H9 (cell line): ENCODE measurements at regions not wholly inside any gene's neighbourhood (a gene's known extent, or its start where the extent isn't known, plus 50 kb on each side); places are given as distances from the start of the nearest gene placed in this dataset.
A peak's percentile ranks its signal among the peaks of the same experiment; 100 is the strongest.

Experiments used
- DNase-seq: peaks from one replicate; pipeline ENCODE4 v3.0.0-alpha.2; 2017
- H2AFZ ChIP-seq: one replicate; pipeline ENCODE4 v1.6.1; 2013; ENCODE audit warnings: mild to moderate bottlenecking, low read length, control low read depth, moderate library complexity
- H2AK5ac ChIP-seq: 2 replicates; pipeline ENCODE4 v1.6.1; 2013; ENCODE audit warnings: low read length, control low read depth, mixed read lengths; ENCODE audit not compliant: insufficient read length
- H2BK120ac ChIP-seq: one replicate; pipeline ENCODE4 v1.6.1; 2013; ENCODE audit warnings: low read depth, mild to moderate bottlenecking, low read length, control low read depth, inconsistent platforms; ENCODE audit not compliant: poor library complexity, severe bottlenecking
- H2BK12ac ChIP-seq: 2 replicates; pipeline ENCODE4 v1.6.1; 2013; ENCODE audit warnings: low read length, control low read depth, mixed read lengths, low read depth; ENCODE audit not compliant: insufficient read length
- H2BK15ac ChIP-seq: 2 replicates; pipeline ENCODE4 v1.6.1; 2013; ENCODE audit warnings: low read depth, low read length, control low read depth
- H2BK20ac ChIP-seq: one replicate; pipeline ENCODE4 v1.6.1; 2013; ENCODE audit warnings: low read depth, mild to moderate bottlenecking, low read length, control low read depth, inconsistent platforms; ENCODE audit not compliant: poor library complexity, severe bottlenecking
- H2BK5ac ChIP-seq: 2 replicates; pipeline ENCODE4 v1.6.1; 2013; ENCODE audit warnings: low read length, control low read depth, mixed read lengths; ENCODE audit not compliant: insufficient read length
- H3K14ac ChIP-seq: 2 replicates; pipeline ENCODE4 v1.6.1; 2013; ENCODE audit warnings: low read length, control low read depth; ENCODE audit not compliant: insufficient read depth
- H3K18ac ChIP-seq: 2 replicates; pipeline ENCODE4 v1.6.1; 2013; ENCODE audit warnings: low read depth, mild to moderate bottlenecking, mixed read lengths, low read length, control low read depth; ENCODE audit not compliant: insufficient read length
- H3K23ac ChIP-seq: 2 replicates; pipeline ENCODE4 v1.6.1; 2013; ENCODE audit warnings: low read length, control low read depth, mixed read lengths, low read depth; ENCODE audit not compliant: insufficient read length
- H3K23me2 ChIP-seq: 2 replicates; pipeline ENCODE4 v1.6.1; 2013; ENCODE audit warnings: low read depth, mild to moderate bottlenecking, mixed read lengths, low read length, control low read depth; ENCODE audit not compliant: insufficient read length, poor library complexity, severe bottlenecking
- H3K27ac ChIP-seq: 2 replicates; pipeline ENCODE4 v1.5.1; 2013; ENCODE audit warnings: low read length, control low read depth, mixed read lengths, low read depth; ENCODE audit not compliant: insufficient read length
- H3K27me3 ChIP-seq: 2 replicates; pipeline ENCODE4 v1.6.1; 2013; ENCODE audit warnings: low read length, control low read depth, inconsistent platforms; ENCODE audit not compliant: insufficient read depth
- H3K4ac ChIP-seq: 2 replicates; pipeline ENCODE4 v1.6.1; 2013; ENCODE audit warnings: low read depth, mild to moderate bottlenecking, control low read depth, inconsistent platforms, low read length, moderate library complexity
- H3K4me1 ChIP-seq: 2 replicates; pipeline ENCODE4 v1.6.1; 2013; ENCODE audit warnings: low read length, control low read depth, inconsistent platforms; ENCODE audit not compliant: insufficient read depth
- H3K4me2 ChIP-seq: 2 replicates; pipeline ENCODE4 v1.6.1; 2013; ENCODE audit warnings: low read length, control low read depth, mixed read lengths; ENCODE audit not compliant: insufficient read length, insufficient read depth
- H3K56ac ChIP-seq: 2 replicates; pipeline ENCODE4 v1.6.1; 2013; ENCODE audit warnings: low read depth, mild to moderate bottlenecking, mixed read lengths, low read length, control low read depth; ENCODE audit not compliant: insufficient read length
- H3K79me1 ChIP-seq: 2 replicates; pipeline ENCODE4 v1.6.1; 2013; ENCODE audit warnings: low read depth, mild to moderate bottlenecking, moderate library complexity, low read length, control low read depth, inconsistent platforms; ENCODE audit not compliant: insufficient read depth, poor library complexity, severe bottlenecking
- H3K79me2 ChIP-seq: 2 replicates; pipeline ENCODE4 v1.6.1; 2013; ENCODE audit warnings: low read length, control low read depth, inconsistent platforms; ENCODE audit not compliant: insufficient read depth
- H3K9ac ChIP-seq: 2 replicates; pipeline ENCODE4 v1.6.1; 2013; ENCODE audit warnings: low read length, control low read depth, mixed read lengths; ENCODE audit not compliant: insufficient read length; ENCODE audit errors: extremely low read depth
- H3K9me3 ChIP-seq: one replicate; pipeline ENCODE4 v1.6.1; 2013; ENCODE audit warnings: low read depth, low read length, inconsistent platforms; ENCODE audit not compliant: control insufficient read depth
- H3T11ph ChIP-seq: one replicate; pipeline ENCODE4 v1.6.1; 2013; ENCODE audit warnings: mild to moderate bottlenecking, low read length, control low read depth, inconsistent platforms
- H4K20me1 ChIP-seq: one replicate; pipeline ENCODE4 v1.6.1; 2013; ENCODE audit not compliant: control insufficient read depth, insufficient read length, insufficient read depth
- H4K5ac ChIP-seq: 2 replicates; pipeline ENCODE4 v1.6.1; 2013; ENCODE audit warnings: low read depth, mild to moderate bottlenecking, mixed read lengths, low read length, control low read depth; ENCODE audit not compliant: insufficient read length
- H4K8ac ChIP-seq: replicated peaks from 2 replicates; pipeline ENCODE4 v1.6.1; 2013; ENCODE audit warnings: low read length, control low read depth, mixed read lengths, low read depth; ENCODE audit not compliant: insufficient read length
- H4K91ac ChIP-seq: 2 replicates; pipeline ENCODE4 v1.6.1; 2013; ENCODE audit warnings: low read depth, mild to moderate bottlenecking, moderate library complexity, mixed read lengths, low read length, control low read depth; ENCODE audit not compliant: insufficient read length
- H3K27ac Mint-ChIP-seq, 3 experiments: 2 replicates in 2 of 3; 3 replicates in 1 of 3; pipeline ENCODE4 v1.8.0; 2020 to 2021; ENCODE audit warnings: mixed read lengths in 3 of 3, mild to moderate bottlenecking in 1 of 3, moderate library complexity in 1 of 3
- H3K27me3 Mint-ChIP-seq: 2 replicates; pipeline ENCODE4 v1.8.0; 2021; ENCODE audit warnings: low read depth, mild to moderate bottlenecking, moderate library complexity, mixed read lengths
- H3K36me3 Mint-ChIP-seq, 3 experiments: 2 replicates in 2 of 3; 3 replicates in 1 of 3; pipeline ENCODE4 v1.8.0; 2020 to 2021; ENCODE audit warnings: low read depth in 3 of 3, mixed read lengths in 3 of 3; ENCODE audit not compliant: insufficient read depth in 1 of 3
- H3K4me1 Mint-ChIP-seq, 2 experiments: 2 replicates each; pipeline ENCODE4 v1.8.0; 2020; ENCODE audit warnings: mixed read lengths in 2 of 2
- H3K4me3 Mint-ChIP-seq, 2 experiments: 2 replicates in 1 of 2; 3 replicates in 1 of 2; pipeline ENCODE4 v1.8.0; 2020 to 2021; ENCODE audit warnings: mild to moderate bottlenecking in 2 of 2, mixed read lengths in 2 of 2, moderate library complexity in 1 of 2
- H3K9me3 Mint-ChIP-seq, 2 experiments: 2 replicates in 1 of 2; 3 replicates in 1 of 2; pipeline ENCODE4 v1.8.0; 2020; ENCODE audit warnings: mild to moderate bottlenecking in 2 of 2, mixed read lengths in 2 of 2, moderate library complexity in 1 of 2
- WGBS: extraction: QIAGEN DNeasy Blood & Tissue Kit; methylation state at CpG from one replicate; pipeline ENCODE4 v1.1.7; 2013; ENCODE audit warnings: missing lambda C conversion rate, low lambda C conversion rate, mixed read lengths; ENCODE audit not compliant: insufficient read length; ENCODE audit errors: extremely low coverage; 5-methylcytosine and 5-hydroxymethylcytosine counted together
- TF ChIP-seq, protein P1 (sequence below): fragments of 200-600 bp; sonication (generic); conservative IDR thresholded peaks from 3 replicates; pipeline ENCODE4 v1.8.0; 2021; ENCODE audit warnings: antibody characterized with exemption, mild to moderate bottlenecking

GRCh38 chr13:54875111-54875510 is 1846.5 kb downstream of the OLFM4 start:
- no CpG with 5 or more reads among the region's 3 CpGs for WGBS
- no peak for DNase-seq
- H3K9me3 ChIP-seq, result no peaks in the 10 kb centered on the region

More at GRCh38 chr13:54875111-54875510, 1846.5 kb downstream of the OLFM4 start:
- Histone ChIP-seq H3T11ph (no peak overlapping the region), H2BK20ac (no peak overlapping the region), H4K91ac (no peak overlapping the region), H3K27me3 (no peaks in the 10 kb centered on the region), H2AFZ (no peak overlapping the region), H3K27ac (no peak overlapping the region), H3K23me2 (no peaks in the 10 kb centered on the region), H3K79me1 (no peaks in the 10 kb centered on the region), H3K18ac (no peak overlapping the region), H2BK5ac (no peak overlapping the region), H2BK15ac (no peak overlapping the region), H3K79me2 (no peaks in the 10 kb centered on the region), H3K23ac (no peak overlapping the region), H2BK12ac (no peak overlapping the region), H3K4me1 (no peaks in the 10 kb centered on the region; the same call in 1 of the 2 replicates), H3K4me2 (no peak overlapping the region), H2AK5ac (no peak overlapping the region), H4K5ac (no peak overlapping the region), H3K56ac (no peak overlapping the region), H3K4ac (no peak overlapping the region), H3K14ac (no peak overlapping the region), H4K8ac (no peak overlapping the region), H2BK120ac (no peak overlapping the region), H3K9ac (no peak overlapping the region), H4K20me1 (no peaks in the 10 kb centered on the region)
- H3K9me3 Mint-ChIP-seq, result peaks cover 2 to 3% of the 10 kb centered on the region in 2 experiments; a peak in 2 of 5 replicates
- H3K4me3 Mint-ChIP-seq, result 0 out of 5 replicates have a peak overlapping the region, but pooled peaks of 1 of the 2 experiments have one; percentile 11
- H3K4me1 Mint-ChIP-seq, result peaks cover 20 to 31% of the 10 kb centered on the region in 2 experiments
- H3K36me3 Mint-ChIP-seq, result peaks cover 0 to 10% (median 2%) of the 10 kb centered on the region in 3 experiments; a peak in 2 of 7 replicates
- TF ChIP-seq, protein P1, sequence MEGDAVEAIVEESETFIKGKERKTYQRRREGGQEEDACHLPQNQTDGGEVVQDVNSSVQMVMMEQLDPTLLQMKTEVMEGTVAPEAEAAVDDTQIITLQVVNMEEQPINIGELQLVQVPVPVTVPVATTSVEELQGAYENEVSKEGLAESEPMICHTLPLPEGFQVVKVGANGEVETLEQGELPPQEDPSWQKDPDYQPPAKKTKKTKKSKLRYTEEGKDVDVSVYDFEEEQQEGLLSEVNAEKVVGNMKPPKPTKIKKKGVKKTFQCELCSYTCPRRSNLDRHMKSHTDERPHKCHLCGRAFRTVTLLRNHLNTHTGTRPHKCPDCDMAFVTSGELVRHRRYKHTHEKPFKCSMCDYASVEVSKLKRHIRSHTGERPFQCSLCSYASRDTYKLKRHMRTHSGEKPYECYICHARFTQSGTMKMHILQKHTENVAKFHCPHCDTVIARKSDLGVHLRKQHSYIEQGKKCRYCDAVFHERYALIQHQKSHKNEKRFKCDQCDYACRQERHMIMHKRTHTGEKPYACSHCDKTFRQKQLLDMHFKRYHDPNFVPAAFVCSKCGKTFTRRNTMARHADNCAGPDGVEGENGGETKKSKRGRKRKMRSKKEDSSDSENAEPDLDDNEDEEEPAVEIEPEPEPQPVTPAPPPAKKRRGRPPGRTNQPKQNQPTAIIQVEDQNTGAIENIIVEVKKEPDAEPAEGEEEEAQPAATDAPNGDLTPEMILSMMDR, result no peak
- peak overlapping the region; percentile 69 to 93 (median 89); a peak in 5 of 7 replicates for H3K27ac Mint-ChIP-seq
- H3K27me3 Mint-ChIP-seq, result peaks cover 1% of the 10 kb centered on the region; the same call in 1 of the 2 replicates
